Fibroblast of the aortic adventitia (primary cell): ENCODE measurements at regions not wholly inside any gene's neighbourhood (a gene's known extent, or its start where the extent isn't known, plus 50 kb on each side); places are given as distances from the start of the nearest gene placed in this dataset.

Source experiments
- DNase-seq: peaks from one replicate; pipeline ENCODE4 v3.0.0-alpha.2; 2010; ENCODE audit warnings: low read depth
- H3K4me3 ChIP-seq: 2 replicates; pipeline ENCODE4 v1.5.1; 2011; ENCODE audit warnings: low read depth, mild to moderate bottlenecking, control low read depth, low read length, moderate library complexity
- CTCF ChIP-seq: IDR thresholded peaks from 2 replicates; pipeline ENCODE4 v1.5.1; 2011; ENCODE audit warnings: mild to moderate bottlenecking, low read length, control low read depth, inconsistent platforms; ENCODE audit not compliant: insufficient read depth

- DNase-seq, result no peak
- TF ChIP-seq CTCF, result no peak
- H3K4me3 ChIP-seq, result no peak overlapping the region
Measured at GRCh38 chr2:122100346-122100745, 344.9 kb downstream of the TSN start.

- no peak for TF ChIP-seq CTCF
- DNase-seq, result no peak
- no peak overlapping the region for H3K4me3 ChIP-seq
Measured at GRCh38 chr2:122100756-122101155, 345.3 kb downstream of the TSN start.

- H3K4me3 ChIP-seq, result no peak overlapping the region
- DNase-seq, result no peak
- TF ChIP-seq CTCF, result no peak
Measured at GRCh38 chr2:122101319-122101718, 345.9 kb downstream of the TSN start.

- no peak for DNase-seq
- no peak for TF ChIP-seq CTCF
- H3K4me3 ChIP-seq, result no peak overlapping the region
Measured at GRCh38 chr2:122105171-122105876, 349.9 kb downstream of the TSN start.

- DNase-seq, result no peak
- H3K4me3 ChIP-seq, result no peak overlapping the region
- no peak for TF ChIP-seq CTCF
Measured at GRCh38 chr2:122105877-122106206, 350.4 kb downstream of the TSN start.

GRCh38 chr2:122108186-122108585 is 352.7 kb downstream of the TSN start:
- TF ChIP-seq CTCF, result no peak
- H3K4me3 ChIP-seq, result no peak overlapping the region
- no peak for DNase-seq
